Testis (tissue), 2 donors: ENCODE measurements at regions not wholly inside any gene's neighbourhood (a gene's known extent, or its start where the extent isn't known, plus 50 kb on each side); places are given as distances from the start of the nearest gene placed in this dataset.

Experiments used
- CTCF ChIP-seq, 3 experiments: fragments of 450-650 bp in 2 of 3; fragments of 200-600 bp in 1 of 3; sonication (generic) in 1 of 3; IDR thresholded peaks; one replicate each; pipeline ENCODE4 v1.5.1; 2016 to 2019; ENCODE audit warnings: antibody characterized with exemption in 3 of 3, mild to moderate bottlenecking in 2 of 3, moderate library complexity in 1 of 3
- POLR2A ChIP-seq: fragments of 450-650 bp; IDR thresholded peaks from one replicate; pipeline ENCODE4 v1.6.1; 2017; ENCODE audit warnings: antibody characterized with exemption, mild to moderate bottlenecking, moderate library complexity

GRCh38 chr2:238719641-238720040 lies 128.2 kb upstream of the TWIST2 start:
- no peak for TF ChIP-seq CTCF (IDR thresholded peaks at IDR 0.05)
- TF ChIP-seq POLR2A = no peak
